Uterus (tissue), 2 donors: ENCODE measurements at regions not wholly inside any gene's neighbourhood (a gene's known extent, or its start where the extent isn't known, plus 50 kb on each side); places are given as distances from the start of the nearest gene placed in this dataset.

ENCODE experiments used
- POLR2A ChIP-seq, 2 donors: fragments of 450-650 bp; IDR thresholded peaks; one replicate each; pipeline ENCODE4 v1.6.1; 2016; ENCODE audit warnings: antibody characterized with exemption in 2 of 2, mild to moderate bottlenecking in 1 of 2, moderate library complexity in 1 of 2
- TF ChIP-seq, protein P1 (sequence below), 4 experiments: fragments of 200-600 bp in 2 of 4; fragments of 450-650 bp in 2 of 4; sonication (generic) in 2 of 4; IDR thresholded peaks; one replicate each; pipeline ENCODE4 v1.5.1; 2016 to 2019; ENCODE audit warnings: antibody characterized with exemption in 4 of 4, mild to moderate bottlenecking in 2 of 4, moderate library complexity in 1 of 4

DNA sequence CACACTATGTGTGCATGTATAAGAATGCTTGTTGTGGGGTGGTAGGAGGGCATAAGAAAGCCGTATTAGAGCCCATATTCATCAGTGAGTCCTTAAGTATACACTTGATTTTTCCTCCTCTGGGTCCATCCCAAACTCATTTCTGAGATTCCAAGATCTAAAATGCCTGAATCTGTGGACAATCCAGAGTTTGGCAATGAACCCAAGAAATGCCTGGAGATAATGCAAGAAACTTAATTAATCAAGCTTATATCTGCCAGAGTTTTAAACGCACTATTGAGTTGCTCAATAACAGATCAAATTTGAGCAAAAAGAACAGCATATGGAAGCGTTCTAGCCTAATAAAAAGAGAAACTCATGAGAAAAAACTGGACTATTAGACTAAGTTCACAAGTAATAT lies 143.4 kb upstream of the NAV3 start:
- no peak for TF ChIP-seq POLR2A (IDR thresholded peaks at IDR 0.05)
- TF ChIP-seq, protein P1, sequence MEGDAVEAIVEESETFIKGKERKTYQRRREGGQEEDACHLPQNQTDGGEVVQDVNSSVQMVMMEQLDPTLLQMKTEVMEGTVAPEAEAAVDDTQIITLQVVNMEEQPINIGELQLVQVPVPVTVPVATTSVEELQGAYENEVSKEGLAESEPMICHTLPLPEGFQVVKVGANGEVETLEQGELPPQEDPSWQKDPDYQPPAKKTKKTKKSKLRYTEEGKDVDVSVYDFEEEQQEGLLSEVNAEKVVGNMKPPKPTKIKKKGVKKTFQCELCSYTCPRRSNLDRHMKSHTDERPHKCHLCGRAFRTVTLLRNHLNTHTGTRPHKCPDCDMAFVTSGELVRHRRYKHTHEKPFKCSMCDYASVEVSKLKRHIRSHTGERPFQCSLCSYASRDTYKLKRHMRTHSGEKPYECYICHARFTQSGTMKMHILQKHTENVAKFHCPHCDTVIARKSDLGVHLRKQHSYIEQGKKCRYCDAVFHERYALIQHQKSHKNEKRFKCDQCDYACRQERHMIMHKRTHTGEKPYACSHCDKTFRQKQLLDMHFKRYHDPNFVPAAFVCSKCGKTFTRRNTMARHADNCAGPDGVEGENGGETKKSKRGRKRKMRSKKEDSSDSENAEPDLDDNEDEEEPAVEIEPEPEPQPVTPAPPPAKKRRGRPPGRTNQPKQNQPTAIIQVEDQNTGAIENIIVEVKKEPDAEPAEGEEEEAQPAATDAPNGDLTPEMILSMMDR (IDR thresholded peaks at IDR 0.05), result no peak
